GM21723 (cell line): ENCODE measurements at regions not wholly inside any gene's neighbourhood (a gene's known extent, or its start where the extent isn't known, plus 50 kb on each side); places are given as distances from the start of the nearest gene placed in this dataset.
"Not testable (repeated sequence)": the region's sequence is repeated elsewhere in the genome, so short reads cannot be mapped to it uniquely, and the experiment has no call there.

Experiments used
- ATAC-seq: cut with Tn5 transposase; IDR thresholded peaks from one replicate; pipeline ENCODE4 v1.9.1; 2021; ENCODE audit warnings: mild to moderate bottlenecking, moderate library complexity; ENCODE audit not compliant: unreplicated experiment

DNA sequence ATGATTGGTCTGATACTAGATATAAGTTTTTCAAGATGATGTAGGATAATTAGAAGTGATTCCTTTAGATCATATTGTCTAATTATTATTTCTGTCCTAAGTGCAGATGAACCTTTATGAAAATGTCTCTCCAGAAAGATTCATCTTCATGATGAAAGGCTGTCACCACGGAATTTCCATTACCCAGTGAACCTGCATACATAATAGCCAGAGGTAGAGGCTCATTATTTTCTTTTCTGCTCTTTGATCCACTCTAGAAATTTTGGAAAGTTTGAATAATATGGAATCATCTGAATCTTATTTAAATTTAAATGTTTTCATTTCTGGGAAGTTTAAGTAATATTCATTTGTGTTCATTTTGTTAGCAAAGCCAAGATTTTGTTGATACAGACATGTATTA, 137.1 kb upstream of the ATP2B1 start:
- ATAC-seq = no peak

- ATAC-seq = no peak
Measured at GRCh38 chr12:89845366-89845765, 136.7 kb upstream of the ATP2B1 start.

DNA sequence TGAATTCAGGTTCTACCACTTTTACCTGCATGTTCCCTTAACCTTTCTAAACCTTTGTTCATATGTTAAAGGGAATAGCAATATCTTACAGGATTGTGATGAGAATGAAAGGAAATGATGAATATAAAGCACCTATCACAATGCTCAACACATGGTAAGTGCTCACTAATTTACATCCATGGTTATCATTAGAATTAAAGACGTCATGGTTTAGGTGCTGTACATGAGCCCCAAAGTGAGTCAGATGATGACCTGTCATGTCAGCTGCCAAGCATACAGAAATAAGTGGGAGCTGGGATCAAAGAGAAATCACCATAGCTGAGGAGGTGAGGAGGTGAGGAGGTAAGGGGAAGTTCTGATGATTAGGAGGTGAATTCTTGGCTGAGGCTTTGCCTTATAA, 135.9 kb upstream of the ATP2B1 start:
- no peak for ATAC-seq

DNA sequence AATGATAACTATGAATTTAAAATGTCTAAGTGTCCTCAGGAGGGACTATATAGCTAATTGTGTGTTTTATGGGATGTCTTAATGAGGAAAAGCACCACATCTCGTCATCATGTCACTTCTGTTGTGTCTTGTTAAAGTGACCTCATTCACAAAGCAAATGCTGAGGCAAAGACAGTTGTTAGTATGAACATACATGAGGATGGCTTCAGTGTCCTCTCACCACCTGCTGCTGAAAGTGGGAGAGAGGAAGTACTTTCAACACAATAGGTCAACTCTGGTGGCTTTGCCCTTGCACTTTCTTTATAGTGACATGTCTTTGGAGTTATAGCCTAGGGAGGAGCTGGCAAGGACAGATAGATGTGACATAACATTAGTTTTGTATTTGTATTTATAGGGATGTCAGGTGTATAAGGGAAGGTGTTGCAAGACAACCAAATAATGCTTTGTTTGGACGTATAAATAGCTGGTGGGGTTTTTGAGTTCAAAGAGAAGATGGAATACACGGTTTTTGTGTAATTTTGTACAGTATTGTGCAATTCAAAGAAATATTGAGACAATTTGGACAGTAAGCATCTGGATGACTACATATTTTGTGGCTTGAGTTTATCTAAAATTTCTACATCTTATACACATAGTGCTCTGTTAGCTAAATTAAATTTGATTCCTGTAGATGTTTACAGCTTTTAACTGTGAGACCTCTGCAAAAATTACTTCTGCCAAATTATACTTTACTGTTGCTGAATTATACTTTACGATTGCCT, 131.7 kb upstream of the ATP2B1 start:
- no peak for ATAC-seq

GRCh38 chr12:89839444-89839843, 130.8 kb upstream of the ATP2B1 start:
- ATAC-seq = no peak

- no peak for ATAC-seq
Measured at GRCh38 chr12:89838833-89839232, 130.2 kb upstream of the ATP2B1 start.

- no peak for ATAC-seq
Measured at GRCh38 chr12:89836026-89836425, 127.4 kb upstream of the ATP2B1 start.

DNA sequence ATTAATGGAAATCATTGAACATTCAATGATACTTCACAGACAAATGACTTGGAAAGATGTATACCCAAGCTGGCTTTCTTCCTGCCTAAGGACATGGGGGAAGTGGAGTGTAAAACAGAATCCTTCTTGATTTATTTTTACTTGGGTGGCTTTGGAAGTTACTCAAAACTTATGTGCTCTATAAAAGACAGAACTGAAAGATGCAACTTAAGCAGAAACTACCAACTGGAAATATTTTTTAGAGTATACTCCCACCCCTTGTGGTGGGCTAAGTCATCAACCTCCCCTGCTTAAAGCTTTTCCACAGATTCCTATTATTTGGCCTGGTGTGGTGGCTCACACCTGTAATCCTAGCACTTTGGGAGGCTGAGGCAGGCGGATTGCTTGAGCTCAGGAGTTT, 126.0 kb upstream of the ATP2B1 start:
- ATAC-seq = no peak

DNA sequence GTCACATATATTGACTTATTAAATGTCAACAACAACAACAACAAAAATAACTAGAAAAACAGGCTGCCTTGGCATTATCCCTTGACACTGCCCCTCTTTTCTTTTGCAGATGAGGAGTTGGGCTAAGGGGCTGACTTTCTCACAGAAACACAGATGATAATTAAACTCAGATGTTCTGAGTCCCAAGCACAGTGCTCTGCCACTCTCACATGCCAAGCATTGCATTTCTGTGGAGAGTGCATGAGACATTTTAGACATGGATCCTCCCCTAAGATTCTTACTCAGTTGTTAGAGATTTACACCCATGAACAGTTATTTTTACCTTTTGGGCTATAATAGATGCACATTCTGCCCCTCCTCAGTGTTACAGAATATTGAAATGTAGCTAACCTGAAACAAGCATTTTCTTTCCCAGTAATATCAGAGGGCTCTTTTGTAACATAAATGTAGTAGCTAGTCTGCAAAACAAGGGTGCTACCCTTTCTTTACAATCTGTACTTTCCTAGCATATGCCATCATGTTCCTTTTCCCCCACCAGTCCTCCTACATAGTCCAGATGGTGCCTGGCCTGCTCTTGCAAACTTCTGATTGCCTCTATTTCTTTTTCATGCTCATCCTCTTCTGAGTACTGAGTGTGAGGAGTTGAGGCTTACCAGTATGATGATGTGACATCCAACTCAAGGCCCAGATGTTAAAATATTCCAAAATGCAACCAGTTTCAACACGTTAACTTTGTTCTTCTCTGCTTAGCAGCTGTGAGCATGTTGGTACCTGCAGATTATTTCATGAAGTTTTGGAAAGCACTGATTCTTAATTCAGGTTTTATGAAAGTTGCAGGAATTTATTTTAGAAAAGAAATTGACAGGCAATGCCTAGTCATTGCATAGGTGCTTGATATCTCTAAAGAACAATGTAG, 125.0 kb upstream of the ATP2B1 start:
- ATAC-seq = no peak

- no peak for ATAC-seq
Measured at GRCh38 chr12:89832336-89832735, 123.7 kb upstream of the ATP2B1 start.

DNA sequence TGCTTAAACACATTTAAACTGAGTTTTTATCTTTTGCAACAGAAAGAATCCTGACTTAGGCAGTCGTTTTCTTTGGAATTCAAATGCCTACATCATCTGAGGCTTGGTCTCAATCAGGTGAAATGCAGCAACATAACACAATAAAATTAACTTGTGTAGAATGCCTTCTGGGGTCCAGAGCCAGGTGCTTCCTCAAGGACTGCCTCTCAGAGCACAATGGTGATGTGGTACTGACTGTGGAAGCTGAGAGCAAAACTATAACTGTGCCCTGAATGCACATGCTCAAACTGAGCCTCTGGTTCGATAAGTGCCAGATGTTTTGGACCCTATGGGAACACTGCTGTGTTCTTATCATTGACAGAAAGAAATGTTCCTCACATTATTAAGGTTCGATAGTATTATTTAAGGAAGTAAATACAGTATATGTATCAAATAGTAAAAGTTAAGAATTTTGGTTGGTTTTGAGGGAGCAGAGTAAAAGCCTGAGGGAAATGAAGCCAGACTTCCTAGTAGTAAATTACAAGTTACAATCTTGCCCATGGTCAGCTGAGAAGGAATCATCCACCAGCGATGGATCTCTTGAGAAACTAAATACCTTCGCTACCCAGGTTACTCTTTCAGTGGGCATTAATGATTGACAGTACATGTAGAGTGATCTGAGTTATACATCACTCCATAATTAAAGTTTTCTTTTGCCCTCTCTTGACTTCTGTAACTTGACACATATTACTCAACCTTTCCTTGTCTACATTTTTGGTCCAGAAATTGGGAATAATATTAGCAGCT, 122.9 kb upstream of the ATP2B1 start:
- no peak for ATAC-seq

GRCh38 chr12:89829434-89829975, 120.9 kb upstream of the ATP2B1 start:
- ATAC-seq = no peak

- no peak for ATAC-seq
Measured at GRCh38 chr12:89828575-89828974, 119.9 kb upstream of the ATP2B1 start.

DNA sequence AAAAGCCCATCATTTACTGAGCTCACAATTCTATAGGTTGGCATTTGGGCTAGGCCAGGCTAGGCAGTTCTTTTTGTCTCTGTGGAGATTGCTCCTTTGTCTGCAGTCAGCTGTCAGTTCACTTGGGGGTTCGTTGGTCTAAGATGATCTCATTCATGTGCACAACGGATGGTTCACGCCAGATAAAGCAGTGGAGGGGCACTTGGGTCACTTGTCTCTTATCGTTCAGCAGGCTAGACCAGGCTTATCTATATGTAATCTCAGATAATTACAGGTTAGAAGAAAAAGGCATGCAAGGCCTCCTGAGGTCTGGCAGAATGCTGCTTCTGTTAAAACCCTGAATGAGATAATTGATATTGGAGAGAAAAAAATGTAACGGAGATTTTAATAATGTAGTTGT, 119.0 kb upstream of the ATP2B1 start:
- no peak for ATAC-seq

GRCh38 chr12:89826468-89826867, 117.8 kb upstream of the ATP2B1 start:
- no peak for ATAC-seq

DNA sequence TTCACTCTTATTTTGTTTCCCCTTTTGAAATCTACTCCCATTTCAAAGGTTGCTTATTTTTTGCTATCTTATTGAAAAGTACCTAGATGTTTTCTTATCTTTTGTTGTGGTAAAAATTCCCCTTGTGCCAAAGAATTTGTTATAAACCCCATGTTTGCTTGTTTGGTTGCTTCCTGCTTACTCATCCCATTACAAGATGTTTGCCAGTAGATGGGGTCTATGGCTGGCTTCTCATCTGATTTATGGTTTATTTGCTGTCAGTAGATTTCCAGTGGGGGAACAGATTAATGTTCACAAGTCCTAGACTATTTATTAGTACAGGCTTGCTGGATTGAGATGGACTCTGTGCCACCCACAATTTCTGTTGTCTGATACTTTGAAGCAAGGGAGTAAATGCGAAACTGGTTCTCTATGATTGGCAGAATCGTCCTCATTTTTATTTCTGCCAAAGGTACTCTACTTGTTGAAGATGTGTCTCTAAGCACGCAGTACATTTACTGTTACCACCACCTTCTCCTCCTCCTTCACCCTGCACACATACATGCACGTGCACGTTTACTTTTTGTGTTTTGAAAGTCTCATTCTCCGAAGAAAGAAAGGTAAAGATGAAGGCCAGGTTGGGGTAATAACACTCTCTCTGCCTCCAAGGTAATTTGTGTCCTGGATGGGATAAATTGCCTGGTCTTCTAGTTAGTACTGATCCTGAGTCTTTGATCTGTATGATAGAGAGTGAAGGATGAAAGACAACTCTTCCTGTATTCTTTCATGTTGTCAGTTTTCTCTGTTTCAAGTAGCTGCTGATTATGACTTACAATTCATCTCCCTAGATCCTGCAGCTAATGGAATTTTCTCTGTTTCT, 117.2 kb upstream of the ATP2B1 start:
- ATAC-seq = no peak

GRCh38 chr12:89824822-89825221, 116.2 kb upstream of the ATP2B1 start:
- ATAC-seq = no peak

DNA sequence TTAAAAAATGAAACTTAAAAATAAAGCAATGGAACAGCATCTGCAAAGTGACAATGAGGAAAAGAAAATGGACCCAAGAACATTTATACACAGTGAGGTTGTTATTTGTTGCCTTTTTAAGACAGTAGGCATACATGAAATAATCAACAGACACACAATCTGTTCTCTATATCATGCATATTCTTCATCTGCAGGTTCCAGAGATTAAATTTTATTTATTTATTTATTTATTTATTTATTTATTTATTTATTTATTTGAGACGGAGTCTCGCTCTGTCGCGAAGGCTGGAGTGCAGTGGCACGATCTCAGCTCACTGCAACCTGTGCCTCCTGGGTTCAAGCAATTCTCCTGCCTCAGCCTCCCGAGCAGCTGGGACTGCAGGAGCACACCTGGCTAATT, 114.4 kb upstream of the ATP2B1 start:
- ATAC-seq = not testable (repeated sequence)

DNA sequence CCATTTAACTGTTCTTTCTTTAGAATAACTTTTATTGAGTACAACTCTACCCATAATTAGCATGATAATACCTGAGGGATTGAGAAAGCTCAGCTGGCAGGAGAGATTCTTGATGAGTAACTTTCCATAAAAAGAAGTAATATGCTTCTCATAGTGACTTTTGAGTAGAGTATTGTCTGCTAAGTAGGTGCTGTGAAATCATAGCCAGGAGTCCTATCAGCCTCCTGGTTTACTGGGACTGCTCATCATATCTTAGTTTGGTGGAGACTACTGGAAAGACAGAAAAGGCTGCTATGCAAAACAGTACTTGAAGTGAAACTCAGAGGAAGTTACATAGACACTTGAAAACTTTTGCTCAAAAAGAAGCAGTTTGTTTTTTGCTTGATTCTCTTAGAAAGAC, 113.3 kb upstream of the ATP2B1 start:
- no peak for ATAC-seq
